ENCODE measurements at regions not wholly inside any gene's neighbourhood (a gene's known extent, or its start where the extent isn't known, plus 50 kb on each side); places are given as distances from the start of the nearest gene placed in this dataset.

DNA sequence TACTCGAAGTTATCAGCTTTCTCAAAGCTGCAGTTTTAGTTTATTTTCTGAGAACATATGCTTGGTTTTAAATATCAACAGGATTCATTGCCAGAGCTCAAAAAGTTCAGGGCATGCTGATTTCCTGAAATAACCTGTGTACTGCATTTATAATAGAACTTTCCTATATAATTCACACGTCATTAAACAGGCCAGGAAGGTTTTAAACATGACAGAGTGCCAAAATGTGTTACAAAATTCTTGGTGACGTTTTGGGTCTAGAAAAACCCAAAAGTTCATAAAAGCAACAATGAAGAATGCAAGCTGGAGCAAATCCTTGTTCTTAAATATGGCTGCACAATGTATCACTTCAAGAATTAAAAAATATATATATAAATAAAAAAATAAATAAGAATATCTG lies 1139.1 kb downstream of the CDH11 start:
- Histone ChIP-seq H3K27me3 (ENCODE audit: insufficient read depth, low read length) (peaks cover 2% of the 10 kb centered on the region; the same call in 1 of the 2 replicates), H2AFZ (ENCODE audit: low read length, unreplicated experiment) (no peak overlapping the region), H3K27ac (ENCODE audit: low read depth, low read length) (no peak overlapping the region), H3K79me2 (ENCODE audit: control insufficient read depth, insufficient read depth, low read length, unreplicated experiment) (no peaks in the 10 kb centered on the region), H3K36me3 (ENCODE audit: insufficient read depth, low read length) (no peaks in the 10 kb centered on the region), H3K4me1 (ENCODE audit: control insufficient read depth, insufficient read depth, low read length, unreplicated experiment) (no peaks in the 10 kb centered on the region), H3K4me3 (ENCODE audit: low read depth, low read length) (no peak overlapping the region)

DNA sequence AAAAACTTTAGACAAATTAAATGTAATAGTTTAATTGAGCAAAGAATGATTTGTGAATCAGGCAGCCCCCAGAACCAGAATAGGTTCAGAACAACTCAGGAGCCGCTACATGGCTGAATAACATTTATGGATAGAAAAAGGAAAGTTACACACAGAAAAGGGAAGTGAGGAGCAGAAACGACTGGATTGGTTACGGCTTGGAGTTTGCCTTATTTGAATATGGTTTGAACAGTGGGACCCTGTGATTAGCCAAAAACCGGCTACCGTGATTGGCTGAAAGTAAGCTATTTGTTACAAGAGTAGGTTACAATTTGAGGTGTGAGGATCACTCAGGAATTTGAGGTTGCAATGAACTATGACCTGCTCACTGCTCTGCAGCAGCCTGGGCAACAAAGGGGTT lies 1139.8 kb downstream of the CDH11 start:
- Histone ChIP-seq H2AFZ (ENCODE audit: low read length, unreplicated experiment) (no peak overlapping the region), H3K27me3 (ENCODE audit: insufficient read depth, low read length) (peaks cover 2% of the 10 kb centered on the region; the same call in 1 of the 2 replicates), H3K4me1 (ENCODE audit: control insufficient read depth, insufficient read depth, low read length, unreplicated experiment) (no peaks in the 10 kb centered on the region), H3K79me2 (ENCODE audit: control insufficient read depth, insufficient read depth, low read length, unreplicated experiment) (no peaks in the 10 kb centered on the region), H3K4me3 (ENCODE audit: low read depth, low read length) (no peak overlapping the region), H3K27ac (ENCODE audit: low read depth, low read length) (no peak overlapping the region), H3K36me3 (ENCODE audit: insufficient read depth, low read length) (no peaks in the 10 kb centered on the region)

DNA sequence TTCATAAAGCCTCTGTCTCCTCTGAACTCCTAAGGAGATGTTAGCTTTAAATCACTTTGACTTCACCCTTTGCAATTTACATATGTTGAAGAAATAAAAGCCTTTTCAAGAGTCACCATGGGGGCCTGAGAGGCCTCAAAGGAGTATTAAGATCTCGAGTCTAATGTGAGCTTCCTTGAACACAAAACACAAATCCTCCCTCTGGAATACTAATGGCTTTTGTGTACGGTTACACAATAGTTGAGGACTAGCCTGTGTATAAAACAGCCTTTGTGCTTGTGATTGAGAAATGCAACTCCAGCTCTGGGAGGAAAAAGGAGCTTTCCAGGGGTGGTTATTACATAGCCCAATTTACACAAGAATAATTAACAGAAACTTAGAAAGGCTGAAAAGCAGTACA lies 1140.2 kb downstream of the CDH11 start:
- Histone ChIP-seq H3K27ac (ENCODE audit: low read depth, low read length) (no peak overlapping the region), H3K27me3 (ENCODE audit: insufficient read depth, low read length) (peaks cover 2% of the 10 kb centered on the region; the same call in 1 of the 2 replicates), H3K4me3 (ENCODE audit: low read depth, low read length) (no peak overlapping the region), H3K4me1 (ENCODE audit: control insufficient read depth, insufficient read depth, low read length, unreplicated experiment) (no peaks in the 10 kb centered on the region), H3K79me2 (ENCODE audit: control insufficient read depth, insufficient read depth, low read length, unreplicated experiment) (no peaks in the 10 kb centered on the region), H3K36me3 (ENCODE audit: insufficient read depth, low read length) (no peaks in the 10 kb centered on the region), H2AFZ (ENCODE audit: low read length, unreplicated experiment) (no peak overlapping the region)

DNA sequence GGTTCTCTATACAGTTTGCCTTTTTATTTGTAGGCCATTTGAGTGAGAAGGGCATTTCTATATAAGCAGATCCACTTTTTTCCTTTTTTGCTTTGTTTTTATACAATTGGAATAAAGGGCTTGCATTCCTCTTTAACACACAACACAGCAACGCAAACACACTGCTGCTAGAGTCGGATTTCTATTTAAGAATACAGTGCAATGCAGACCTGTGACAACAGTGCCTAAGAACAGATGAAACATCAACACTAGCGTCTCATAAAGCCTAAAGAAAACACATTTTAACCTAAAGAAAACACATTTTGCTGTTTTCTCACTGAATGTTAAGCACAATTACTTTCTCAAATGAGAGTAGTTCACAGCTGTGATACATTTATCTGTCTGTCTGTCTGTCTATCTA lies 1141.1 kb downstream of the CDH11 start:
- Histone ChIP-seq H3K79me2 (ENCODE audit: control insufficient read depth, insufficient read depth, low read length, unreplicated experiment) (no peaks in the 10 kb centered on the region), H2AFZ (ENCODE audit: low read length, unreplicated experiment) (no peak overlapping the region), H3K36me3 (ENCODE audit: insufficient read depth, low read length) (no peaks in the 10 kb centered on the region), H3K4me3 (ENCODE audit: low read depth, low read length) (no peak overlapping the region), H3K4me1 (ENCODE audit: control insufficient read depth, insufficient read depth, low read length, unreplicated experiment) (no peaks in the 10 kb centered on the region), H3K27ac (ENCODE audit: low read depth, low read length) (no peak overlapping the region), H3K27me3 (ENCODE audit: insufficient read depth, low read length) (peaks cover 2% of the 10 kb centered on the region; the same call in 1 of the 2 replicates)

DNA sequence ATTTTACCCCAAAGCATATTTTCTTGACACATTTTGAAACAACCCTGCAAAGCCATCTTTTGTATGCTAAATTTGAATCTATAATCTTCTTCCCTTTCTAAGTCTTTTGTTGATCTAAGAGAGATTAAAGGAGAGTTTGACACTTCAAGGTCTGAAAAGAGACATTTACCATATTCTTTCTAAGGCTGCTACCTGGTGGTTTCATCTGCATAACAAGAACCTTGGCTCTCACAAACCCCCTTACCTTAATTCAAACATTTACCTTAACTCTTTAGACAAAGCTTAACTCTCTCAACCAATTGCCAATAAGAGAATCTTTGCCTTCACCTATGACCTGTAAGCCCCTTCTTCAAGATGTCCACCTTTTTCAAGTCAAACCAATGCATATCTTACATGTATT lies 1143.6 kb downstream of the CDH11 start:
- Histone ChIP-seq H2AFZ (ENCODE audit: low read length, unreplicated experiment) (no peak overlapping the region), H3K4me3 (ENCODE audit: low read depth, low read length) (no peak overlapping the region), H3K27me3 (ENCODE audit: insufficient read depth, low read length) (peaks cover 2% of the 10 kb centered on the region; the same call in 1 of the 2 replicates), H3K36me3 (ENCODE audit: insufficient read depth, low read length) (no peaks in the 10 kb centered on the region), H3K4me1 (ENCODE audit: control insufficient read depth, insufficient read depth, low read length, unreplicated experiment) (no peaks in the 10 kb centered on the region), H3K79me2 (ENCODE audit: control insufficient read depth, insufficient read depth, low read length, unreplicated experiment) (no peaks in the 10 kb centered on the region), H3K27ac (ENCODE audit: low read depth, low read length) (no peak overlapping the region)

DNA sequence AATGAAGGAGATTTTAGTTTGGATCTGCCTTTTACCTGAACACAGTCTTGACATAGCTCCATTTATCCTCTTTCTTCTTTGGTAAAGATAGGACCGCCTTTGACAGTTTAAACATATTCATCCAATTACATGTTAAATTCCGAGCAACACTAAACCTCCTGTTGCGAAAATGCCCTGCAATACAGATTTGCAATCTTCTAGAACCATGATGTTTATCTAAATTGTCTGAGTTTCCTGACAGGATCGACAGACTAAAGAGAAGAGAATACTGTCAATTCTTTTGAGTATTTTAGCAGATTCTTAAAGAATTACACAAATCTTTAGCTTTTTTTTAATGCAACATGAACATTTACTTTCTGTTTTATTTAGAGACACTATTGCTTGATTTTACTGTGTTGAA lies 1145.5 kb downstream of the CDH11 start:
- H3K4me3 ChIP-seq (ENCODE audit: low read depth, low read length) = no peak overlapping the region
- H3K27ac ChIP-seq (ENCODE audit: low read depth, low read length) = no peak overlapping the region
- no peaks in the 10 kb centered on the region for H3K79me2 ChIP-seq (ENCODE audit: control insufficient read depth, insufficient read depth, low read length, unreplicated experiment)
- H3K4me1 ChIP-seq (ENCODE audit: control insufficient read depth, insufficient read depth, low read length, unreplicated experiment) = no peaks in the 10 kb centered on the region
- no peak overlapping the region for H2AFZ ChIP-seq (ENCODE audit: low read length, unreplicated experiment)
- no peaks in the 10 kb centered on the region for H3K36me3 ChIP-seq (ENCODE audit: insufficient read depth, low read length)
- H3K27me3 ChIP-seq (ENCODE audit: insufficient read depth, low read length) = peaks cover 2% of the 10 kb centered on the region; the same call in 1 of the 2 replicates

DNA sequence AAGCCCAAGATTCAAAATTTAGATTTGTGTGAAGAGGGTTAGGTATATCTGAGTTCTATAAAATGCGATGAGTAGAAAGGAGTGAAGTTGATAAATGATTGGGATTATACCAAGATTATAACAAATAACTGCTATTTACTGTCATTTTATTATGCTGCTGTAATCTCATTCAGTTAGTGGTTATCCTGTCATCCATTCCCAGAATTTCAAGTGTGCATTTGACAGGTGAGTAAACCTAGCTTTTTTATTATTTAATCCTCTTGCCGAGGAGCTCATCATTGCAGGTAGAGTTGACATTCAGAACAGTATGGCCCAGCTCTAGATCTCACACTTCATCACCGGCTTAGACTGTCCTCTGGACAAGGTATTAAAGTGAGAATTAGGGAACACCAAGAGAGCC lies 1146.2 kb downstream of the CDH11 start:
- H3K79me2 ChIP-seq (ENCODE audit: control insufficient read depth, insufficient read depth, low read length, unreplicated experiment) = no peaks in the 10 kb centered on the region

DNA sequence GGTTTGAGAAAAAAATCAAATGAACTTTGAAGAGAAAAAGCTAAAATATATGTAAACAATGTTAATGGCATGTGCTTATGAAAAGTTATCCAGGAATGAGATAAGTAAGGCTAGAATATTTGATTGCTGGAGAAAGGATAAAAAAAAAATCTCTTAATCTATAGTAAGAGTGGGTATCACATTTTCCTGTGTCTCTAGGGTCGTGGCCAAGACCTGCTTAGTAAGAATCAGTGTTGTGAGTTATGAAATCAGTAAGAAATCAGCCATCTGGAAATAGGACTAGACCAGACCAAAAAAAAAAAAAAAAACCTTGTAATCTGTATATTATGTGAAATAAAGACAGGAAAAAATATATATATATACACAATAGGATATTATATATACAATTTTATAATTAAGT lies 1153.9 kb downstream of the CDH11 start:
- H2AFZ ChIP-seq (ENCODE audit: low read length, unreplicated experiment) = no peak overlapping the region

More for the DNA sequence above, 1146.2 kb downstream of the CDH11 start:
- peaks cover 2% of the 10 kb centered on the region; the same call in 1 of the 2 replicates for H3K27me3 ChIP-seq (ENCODE audit: insufficient read depth, low read length)
- no peaks in the 10 kb centered on the region for H3K36me3 ChIP-seq (ENCODE audit: insufficient read depth, low read length)
- no peak overlapping the region for H3K4me3 ChIP-seq (ENCODE audit: low read depth, low read length)
- no peaks in the 10 kb centered on the region for H3K4me1 ChIP-seq (ENCODE audit: control insufficient read depth, insufficient read depth, low read length, unreplicated experiment)
- H3K27ac ChIP-seq (ENCODE audit: low read depth, low read length) = no peak overlapping the region
- H2AFZ ChIP-seq (ENCODE audit: low read length, unreplicated experiment) = no peak overlapping the region

DNA sequence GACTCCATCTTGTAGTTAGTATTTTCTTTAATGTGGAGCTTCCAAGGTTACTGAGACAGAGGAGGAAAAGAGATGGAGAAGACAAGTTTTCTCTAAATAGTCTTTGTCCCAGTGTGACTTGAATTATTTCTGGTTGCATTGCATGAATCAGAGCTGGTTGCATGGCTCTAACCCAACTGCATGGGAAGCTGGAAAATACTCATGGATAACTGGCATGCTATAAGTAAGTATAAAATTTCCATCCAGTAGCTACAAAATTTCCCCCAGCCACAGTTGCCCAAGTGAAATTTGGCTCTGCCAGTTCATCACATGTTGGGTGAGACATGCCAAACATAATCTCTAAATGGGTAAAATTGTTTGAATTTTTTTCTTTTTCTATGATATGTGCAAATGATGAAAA lies 1161.5 kb downstream of the CDH11 start:
- Histone ChIP-seq H3K4me3 (ENCODE audit: low read depth, low read length) (no peak overlapping the region), H3K27me3 (ENCODE audit: insufficient read depth, low read length) (no peaks in the 10 kb centered on the region), H3K4me1 (ENCODE audit: control insufficient read depth, insufficient read depth, low read length, unreplicated experiment) (no peaks in the 10 kb centered on the region), H3K27ac (ENCODE audit: low read depth, low read length) (no peak overlapping the region), H2AFZ (ENCODE audit: low read length, unreplicated experiment) (no peak overlapping the region), H3K79me2 (ENCODE audit: control insufficient read depth, insufficient read depth, low read length, unreplicated experiment) (no peaks in the 10 kb centered on the region), H3K36me3 (ENCODE audit: insufficient read depth, low read length) (no peaks in the 10 kb centered on the region)

More for the DNA sequence above, 1153.9 kb downstream of the CDH11 start:
- no peak overlapping the region for H3K4me3 ChIP-seq (ENCODE audit: low read depth, low read length)
- no peak overlapping the region for H3K27ac ChIP-seq (ENCODE audit: low read depth, low read length)
- no peaks in the 10 kb centered on the region for H3K27me3 ChIP-seq (ENCODE audit: insufficient read depth, low read length)
- no peaks in the 10 kb centered on the region for H3K36me3 ChIP-seq (ENCODE audit: insufficient read depth, low read length)
- H3K4me1 ChIP-seq (ENCODE audit: control insufficient read depth, insufficient read depth, low read length, unreplicated experiment) = no peaks in the 10 kb centered on the region
- H3K79me2 ChIP-seq (ENCODE audit: control insufficient read depth, insufficient read depth, low read length, unreplicated experiment) = no peaks in the 10 kb centered on the region

DNA sequence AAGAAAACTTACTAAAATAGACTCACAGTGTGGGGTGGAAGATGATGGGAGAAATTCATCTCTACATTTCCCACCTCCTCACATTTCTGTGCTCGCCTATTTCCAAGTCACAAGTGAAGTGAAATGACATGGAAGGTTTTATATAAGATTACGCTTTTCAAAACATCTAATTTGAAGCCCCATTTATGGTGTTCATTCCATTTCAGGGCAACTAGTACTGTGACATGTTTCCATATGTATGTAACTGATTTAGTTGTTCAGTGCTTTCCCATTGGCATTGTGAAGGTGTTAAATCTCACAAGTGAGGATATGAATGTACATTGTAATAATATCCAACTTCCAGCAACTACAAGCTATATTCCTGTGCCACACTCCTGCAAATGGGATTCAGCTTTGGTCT lies 1174.8 kb downstream of the CDH11 start:
- no peak overlapping the region for H3K27ac ChIP-seq (ENCODE audit: low read depth, low read length)
- no peaks in the 10 kb centered on the region for H3K27me3 ChIP-seq (ENCODE audit: insufficient read depth, low read length)
- no peak overlapping the region for H2AFZ ChIP-seq (ENCODE audit: low read length, unreplicated experiment)
- H3K4me3 ChIP-seq (ENCODE audit: low read depth, low read length) = no peak overlapping the region
- H3K79me2 ChIP-seq (ENCODE audit: control insufficient read depth, insufficient read depth, low read length, unreplicated experiment) = no peaks in the 10 kb centered on the region
- no peaks in the 10 kb centered on the region for H3K36me3 ChIP-seq (ENCODE audit: insufficient read depth, low read length)
- H3K4me1 ChIP-seq (ENCODE audit: control insufficient read depth, insufficient read depth, low read length, unreplicated experiment) = no peaks in the 10 kb centered on the region

DNA sequence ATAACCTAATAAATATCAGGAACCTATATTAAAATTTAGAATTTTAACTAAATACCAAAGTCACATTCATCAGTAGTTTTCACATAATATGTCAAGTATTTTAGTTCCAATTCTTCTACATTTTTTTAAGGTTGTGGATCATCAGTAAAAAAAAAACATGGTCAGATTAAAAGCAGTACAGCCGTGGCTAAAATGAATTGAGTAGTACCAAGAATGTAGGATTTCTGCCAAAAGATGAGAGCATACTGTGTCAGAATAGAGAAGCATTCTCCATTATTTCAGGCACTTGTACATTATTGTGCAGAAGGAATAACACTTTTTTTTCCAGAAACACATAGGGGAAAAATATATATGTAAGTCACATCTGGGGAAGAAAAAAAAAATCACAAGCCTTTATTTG lies 1176.1 kb downstream of the CDH11 start:
- no peaks in the 10 kb centered on the region for H3K36me3 ChIP-seq (ENCODE audit: insufficient read depth, low read length)
- no peaks in the 10 kb centered on the region for H3K4me1 ChIP-seq (ENCODE audit: control insufficient read depth, insufficient read depth, low read length, unreplicated experiment)
- no peak overlapping the region for H3K27ac ChIP-seq (ENCODE audit: low read depth, low read length)
- H3K79me2 ChIP-seq (ENCODE audit: control insufficient read depth, insufficient read depth, low read length, unreplicated experiment) = no peaks in the 10 kb centered on the region
- H3K27me3 ChIP-seq (ENCODE audit: insufficient read depth, low read length) = no peaks in the 10 kb centered on the region
- no peak overlapping the region for H2AFZ ChIP-seq (ENCODE audit: low read length, unreplicated experiment)
- H3K4me3 ChIP-seq (ENCODE audit: low read depth, low read length) = no peak overlapping the region

Data from ACC112 (cell line).